GM19467 (cell line): ENCODE measurements at regions not wholly inside any gene's neighbourhood (a gene's known extent, or its start where the extent isn't known, plus 50 kb on each side); places are given as distances from the start of the nearest gene placed in this dataset.

Experiments used
- ATAC-seq: cut with Tn5 transposase; IDR thresholded peaks from one replicate; pipeline ENCODE4 v1.9.1; 2021; ENCODE audit warnings: mild to moderate bottlenecking, moderate library complexity; ENCODE audit not compliant: unreplicated experiment

DNA sequence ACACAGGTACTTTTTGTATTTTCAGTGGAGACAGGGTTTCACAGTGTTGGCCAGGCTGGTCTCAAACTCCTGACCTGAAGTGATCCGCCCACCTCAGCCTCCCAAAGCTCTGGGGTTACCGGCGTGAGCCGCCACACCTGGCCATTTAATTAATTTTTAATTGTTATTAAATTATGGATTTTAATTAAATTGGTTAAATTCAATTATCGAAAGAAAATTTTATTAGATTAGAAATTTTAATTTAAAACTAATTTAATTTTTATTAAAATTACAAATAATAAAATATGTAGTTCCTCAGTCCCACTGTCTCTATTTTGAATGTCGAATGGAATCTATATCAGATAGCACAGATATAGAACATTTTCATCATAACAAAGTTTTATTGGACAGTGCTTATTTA is 416.5 kb downstream of the GABRG2 start:
- no peak for ATAC-seq

DNA sequence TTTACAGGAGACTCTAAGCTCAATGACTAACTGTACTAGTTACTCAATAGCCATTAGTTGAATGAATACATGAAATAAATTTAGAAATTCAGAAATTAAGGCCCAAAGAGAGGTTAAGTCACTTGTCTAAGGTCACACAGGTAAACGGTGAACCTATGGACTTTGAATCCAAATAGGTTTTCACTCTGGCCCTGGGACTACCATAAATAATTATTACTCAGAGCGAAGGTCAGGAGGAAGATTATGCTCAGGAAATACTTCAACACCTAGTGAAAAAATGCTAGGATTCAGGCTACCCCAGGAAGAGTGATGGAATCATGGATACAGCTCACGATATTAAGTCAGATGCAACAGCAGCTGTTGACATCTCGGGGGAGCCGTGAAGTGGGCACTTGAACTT is 417.4 kb downstream of the GABRG2 start:
- no peak for ATAC-seq

DNA sequence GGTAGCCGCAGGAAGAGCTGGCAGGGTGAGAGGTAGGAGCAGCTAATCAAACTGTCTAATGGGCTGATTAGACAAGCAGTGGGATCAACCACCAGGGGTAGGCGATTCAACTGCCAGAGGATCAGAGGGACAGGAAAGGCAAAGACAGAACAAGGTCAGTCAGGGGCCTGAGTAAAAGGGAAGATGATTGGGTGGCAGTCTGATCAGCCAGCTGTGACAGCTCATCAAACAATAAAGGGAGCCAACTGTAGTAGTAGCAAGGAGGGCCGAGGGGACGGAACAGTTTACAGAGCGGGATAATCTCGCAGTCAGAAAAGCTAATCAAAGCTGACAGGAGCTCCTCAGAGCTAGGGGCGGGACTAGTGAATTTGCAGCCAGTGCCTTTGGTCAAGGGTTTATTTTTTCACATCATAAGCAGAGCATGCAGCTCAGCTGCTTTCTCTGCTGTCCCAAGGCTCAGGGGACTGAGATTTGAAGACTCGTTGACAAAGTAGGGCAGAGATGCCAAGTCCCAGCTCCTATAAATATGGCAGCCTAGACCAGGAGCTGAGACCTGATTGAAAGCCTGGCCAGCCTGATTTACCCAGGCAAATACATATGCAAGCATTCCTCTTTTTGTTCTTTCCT is 418.2 kb downstream of the GABRG2 start:
- no peak for ATAC-seq

DNA sequence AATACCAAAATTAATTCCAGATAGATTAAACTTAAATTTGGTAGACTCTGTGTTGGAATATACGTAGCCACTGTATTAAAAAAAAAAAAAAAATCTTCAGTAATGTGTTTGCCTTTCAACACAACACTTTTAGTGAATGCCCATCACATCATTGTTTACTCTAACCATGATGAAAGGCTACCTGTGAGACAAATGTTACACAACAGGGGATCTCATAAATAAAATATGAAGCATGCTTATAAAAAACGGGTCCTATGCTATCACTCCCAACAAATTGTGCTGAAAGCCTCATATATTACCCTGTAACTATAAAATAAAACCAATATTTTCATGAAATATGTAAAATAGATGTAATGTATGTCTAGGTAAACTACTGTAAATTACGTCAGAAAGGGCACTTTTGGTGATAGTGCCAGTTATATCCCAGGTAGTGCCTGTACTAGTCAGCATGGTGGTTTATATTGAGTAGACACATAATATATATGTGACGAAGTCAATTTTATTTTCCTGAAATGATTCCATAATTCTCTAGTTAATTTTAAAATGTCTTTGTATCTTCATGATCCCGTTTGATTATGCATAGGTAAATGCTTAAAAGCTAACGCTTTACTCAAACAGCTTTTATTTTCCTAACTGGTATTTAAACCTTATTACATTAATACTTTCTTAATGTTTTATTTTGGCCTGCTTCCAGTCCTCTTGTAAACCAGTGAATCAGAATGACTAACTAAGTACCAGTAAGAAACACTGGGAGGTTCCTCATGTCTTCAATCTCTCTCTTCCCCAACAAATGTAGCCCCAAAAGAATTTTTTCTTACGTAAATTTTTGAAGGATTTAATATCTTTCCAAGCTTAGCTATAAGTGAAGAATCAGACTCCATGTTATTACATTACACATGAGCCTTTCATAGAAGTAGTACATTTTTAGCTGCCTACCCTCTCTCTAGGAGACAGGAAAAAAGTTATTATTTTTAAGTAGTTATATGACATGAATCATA is 420.3 kb downstream of the GABRG2 start:
- no peak for ATAC-seq

DNA sequence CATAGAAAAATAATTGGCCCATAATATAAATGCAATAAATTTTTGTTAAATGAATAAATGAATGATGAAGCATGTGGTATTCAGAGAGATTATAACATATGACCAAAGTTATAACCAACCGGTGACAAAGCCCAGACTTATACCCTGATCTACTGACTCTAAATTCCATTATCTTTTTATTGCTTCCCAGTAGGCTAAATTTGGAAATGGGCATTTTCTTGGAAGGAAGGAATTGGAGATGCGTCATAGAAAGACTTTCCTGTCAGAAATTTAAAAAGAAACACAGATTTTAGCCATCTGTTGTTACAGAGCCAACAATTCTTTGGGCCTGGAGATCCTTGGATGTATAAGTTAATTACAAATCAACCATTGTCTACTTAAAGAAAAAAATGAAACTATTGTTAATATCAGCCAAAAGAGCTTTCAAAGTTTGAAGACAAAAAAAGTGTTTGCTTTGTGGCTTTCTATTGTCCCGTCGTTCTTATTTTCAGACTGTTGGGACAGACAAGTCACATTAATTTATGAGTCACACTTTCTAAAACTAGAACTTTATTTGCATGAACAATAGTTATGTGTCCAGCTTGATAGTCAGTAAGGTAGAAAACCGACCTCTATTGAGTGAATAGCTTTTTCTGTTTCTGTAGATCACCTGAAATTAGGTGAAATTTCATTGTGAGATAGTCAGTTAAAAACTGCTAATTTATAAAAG is 428.7 kb downstream of the GABRG2 start:
- no peak for ATAC-seq

DNA sequence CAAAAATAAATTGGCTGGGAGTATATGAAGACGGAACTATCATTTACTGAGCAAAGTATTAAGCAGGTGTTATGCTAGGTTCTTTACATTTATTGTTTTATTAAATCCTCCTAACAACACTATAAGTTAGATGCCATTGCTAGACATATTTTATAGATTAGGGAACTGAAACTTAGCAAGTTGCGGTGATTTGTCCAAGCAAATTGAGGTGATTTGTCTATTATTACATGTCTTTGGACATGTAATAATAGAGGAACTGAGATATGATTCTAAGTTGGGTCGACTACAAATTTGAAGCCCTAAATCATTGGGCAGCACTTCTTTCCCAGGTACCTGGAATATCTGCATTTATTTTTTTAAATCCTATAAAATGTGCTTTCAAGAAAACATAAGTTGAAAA is 429.9 kb downstream of the GABRG2 start:
- no peak for ATAC-seq

DNA sequence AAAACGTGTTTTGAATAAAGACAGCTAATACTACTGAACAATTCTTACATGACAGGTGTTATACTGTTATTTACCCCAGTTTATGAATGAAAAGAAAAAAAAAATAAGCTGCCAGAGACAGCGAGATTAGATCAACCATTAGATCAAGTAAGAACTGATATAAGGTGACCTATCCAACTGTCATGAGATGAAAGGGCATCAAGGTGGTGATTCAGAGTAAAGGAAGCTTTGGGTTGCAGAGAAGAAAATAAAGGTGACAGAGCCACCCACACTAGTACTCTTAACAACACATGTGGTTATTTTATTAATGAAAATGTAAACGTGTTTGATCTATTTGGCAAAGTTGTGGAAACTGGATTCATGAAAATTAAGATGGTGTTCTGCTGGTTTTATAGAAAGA is 435.2 kb downstream of the GABRG2 start:
- ATAC-seq: no peak

DNA sequence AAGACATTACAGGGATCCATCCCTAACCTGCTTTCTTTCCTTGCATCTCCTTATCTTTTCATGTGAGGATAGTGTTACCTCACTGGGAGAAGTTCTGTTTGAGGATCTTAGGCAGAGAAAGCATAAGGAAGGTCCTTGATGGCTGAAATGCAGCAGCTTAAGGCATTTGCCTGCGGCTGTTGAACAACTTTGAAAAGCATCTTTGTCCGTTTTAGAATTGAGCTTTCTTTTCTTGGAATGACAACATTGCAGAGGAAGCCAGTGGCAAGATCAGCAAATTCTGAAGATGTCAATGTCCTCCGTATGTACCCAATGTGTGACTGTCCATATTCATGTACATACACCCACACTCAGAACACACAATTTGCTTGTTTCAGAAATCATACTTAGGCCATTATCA is 436.2 kb downstream of the GABRG2 start:
- ATAC-seq: no peak

DNA sequence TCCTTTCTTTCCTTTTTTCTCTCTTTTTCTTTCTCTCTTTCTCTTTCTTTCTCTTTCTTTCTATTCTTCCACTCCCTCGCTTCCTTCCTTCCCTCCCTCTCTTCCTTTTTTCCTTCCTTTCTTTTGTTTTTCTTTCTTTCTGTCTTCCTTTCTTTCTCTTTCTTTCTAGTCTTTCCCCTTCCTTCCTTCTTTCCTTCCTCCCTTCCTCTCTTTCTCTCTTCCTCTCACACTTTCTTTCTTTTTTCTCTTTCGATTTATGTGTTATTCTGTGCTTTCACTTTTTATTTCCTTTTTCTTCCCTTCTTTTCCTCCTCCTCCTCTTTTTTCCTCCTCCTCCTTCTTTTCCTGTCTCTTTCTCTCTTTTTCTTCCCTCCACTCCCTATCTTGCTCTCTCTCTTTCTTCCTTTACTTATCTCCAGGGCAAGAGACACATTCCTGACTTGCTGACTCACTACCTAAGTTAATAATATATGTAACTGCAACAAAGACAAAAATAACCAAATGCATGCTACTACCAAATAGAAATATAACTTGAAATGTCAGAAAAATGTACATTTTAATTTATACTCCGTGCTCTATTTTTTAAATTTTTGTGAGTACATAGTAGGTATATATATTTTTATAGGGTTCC is 445.5 kb downstream of the GABRG2 start:
- no peak for ATAC-seq

DNA sequence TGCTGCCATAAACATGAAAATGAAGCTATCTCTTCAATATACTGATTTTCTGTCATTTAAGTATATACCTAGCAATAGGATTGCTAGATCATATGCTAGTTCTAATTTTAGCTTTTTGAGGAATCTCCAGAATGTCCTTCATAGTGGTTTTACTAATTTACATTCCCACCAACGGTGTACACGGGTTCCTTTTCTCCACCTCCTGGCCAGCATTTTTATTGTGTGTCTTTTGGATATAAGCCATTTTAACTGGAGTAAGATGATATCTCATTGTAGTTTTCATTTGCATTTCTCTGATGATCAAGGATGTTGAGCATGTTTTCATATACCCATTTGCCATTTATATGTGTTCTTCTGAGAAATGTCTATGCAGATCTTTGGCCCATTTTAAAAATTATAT is 446.5 kb downstream of the GABRG2 start:
- ATAC-seq: no peak

DNA sequence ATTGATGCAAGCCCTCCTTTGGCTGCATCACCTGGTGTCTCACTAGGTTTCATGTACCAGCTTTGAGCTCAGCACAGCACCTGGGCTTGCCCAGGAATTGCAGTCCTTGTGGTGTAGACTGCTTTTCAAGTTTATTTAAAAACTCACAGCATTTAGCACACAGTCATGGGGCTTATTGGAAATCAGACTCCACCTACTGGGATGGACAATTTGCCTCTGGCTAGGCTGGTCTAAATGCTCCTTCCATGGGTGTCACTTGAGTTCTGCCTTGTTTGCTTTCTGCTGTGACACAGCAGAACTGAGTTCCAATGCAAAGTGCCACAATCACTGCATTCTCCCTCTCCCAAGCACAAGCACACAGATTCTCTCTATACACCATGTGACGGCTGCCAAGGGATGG is 453.3 kb downstream of the GABRG2 start:
- ATAC-seq: no peak

DNA sequence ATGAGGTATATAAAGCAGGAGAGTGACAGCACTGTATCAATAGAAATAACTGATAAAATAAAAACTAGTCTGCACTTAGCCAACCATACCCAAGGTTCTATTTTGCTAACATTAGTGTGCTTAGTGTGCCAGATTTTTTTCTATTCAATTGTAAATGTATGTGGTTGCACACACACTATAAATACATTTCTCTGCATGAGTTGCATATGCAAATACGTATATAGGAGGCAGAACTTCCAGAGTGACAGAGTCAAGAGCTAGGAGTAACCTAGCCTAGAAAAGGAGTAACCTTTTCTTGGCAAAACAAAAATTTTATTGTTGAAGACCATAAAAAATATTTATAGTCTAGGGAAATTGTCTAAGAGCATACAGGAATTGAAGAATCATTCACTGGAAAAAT is 461.6 kb downstream of the GABRG2 start:
- ATAC-seq: no peak

DNA sequence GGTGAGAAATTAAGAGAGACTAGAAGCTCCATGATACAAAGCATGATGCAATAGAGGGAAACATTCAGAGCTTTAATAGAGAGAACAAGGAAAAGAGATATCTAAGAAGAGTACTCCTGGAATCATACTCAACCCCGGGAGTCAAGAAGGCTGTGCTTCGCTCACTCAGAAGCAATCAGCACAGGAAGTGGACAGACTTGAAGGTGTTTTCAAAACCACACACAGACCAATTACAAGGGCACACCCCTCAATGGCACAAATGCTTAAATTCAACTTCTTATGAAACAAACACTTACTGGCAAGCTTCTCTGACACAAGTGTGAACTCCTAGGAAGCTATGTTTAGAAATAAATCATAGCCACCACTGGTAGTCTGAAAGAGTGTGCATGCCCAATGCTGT is 462.3 kb downstream of the GABRG2 start:
- ATAC-seq: no peak

DNA sequence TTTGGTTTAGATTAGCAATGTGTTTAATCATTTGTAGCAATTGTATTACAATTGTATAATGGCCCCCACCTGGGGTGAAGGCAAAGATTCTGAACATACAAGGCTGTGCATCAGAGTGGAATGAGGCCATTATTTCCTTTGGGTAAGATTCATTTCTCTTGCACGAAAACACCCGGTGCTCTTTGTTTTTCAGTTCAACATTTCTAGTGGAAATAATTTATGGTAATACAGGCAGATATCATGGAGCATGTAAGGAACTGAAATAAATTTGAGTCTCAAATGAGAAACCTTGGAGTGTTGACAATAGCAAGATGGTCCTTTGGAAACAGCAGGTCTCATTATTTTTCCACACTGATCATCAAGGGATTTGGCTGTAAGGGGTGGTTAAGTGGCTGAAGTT is 475.9 kb downstream of the GABRG2 start:
- no peak for ATAC-seq

DNA sequence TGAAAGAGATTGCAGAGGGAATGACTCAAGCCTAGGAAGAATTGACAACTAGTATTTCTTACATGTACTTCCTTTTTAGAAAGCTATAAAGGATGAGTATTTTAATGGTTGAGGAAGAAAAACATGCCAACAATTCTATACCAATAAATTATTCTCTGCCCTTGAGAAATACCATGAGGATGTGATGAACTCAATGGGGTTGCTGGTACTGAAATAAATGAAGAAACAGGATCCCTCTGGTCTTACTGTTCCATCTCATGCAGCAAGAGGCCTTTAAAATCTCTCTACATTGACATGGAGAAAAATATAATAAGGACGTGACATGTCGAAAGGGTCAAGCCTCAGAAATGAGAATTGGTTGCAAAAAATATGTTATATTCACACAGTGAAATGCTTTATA is 477.3 kb downstream of the GABRG2 start:
- ATAC-seq: no peak

DNA sequence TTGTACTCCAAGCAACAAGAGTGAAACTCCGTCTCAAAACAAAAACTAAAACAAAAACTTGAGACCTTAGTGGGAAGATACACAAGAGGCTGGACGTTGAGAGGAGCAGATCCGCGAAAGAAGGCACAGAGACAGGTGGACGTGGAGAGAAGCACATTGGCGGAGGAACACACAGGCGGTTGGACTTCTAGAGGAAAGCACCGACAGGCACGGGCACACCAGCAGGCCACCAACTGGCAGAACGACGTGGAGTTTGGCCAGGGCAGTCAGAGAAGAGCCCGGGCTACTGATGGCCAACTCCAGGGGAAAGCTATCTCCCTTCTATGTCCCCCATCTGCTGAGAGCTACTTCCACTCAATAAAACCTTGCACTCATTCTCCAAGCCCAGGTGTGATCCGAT is 482.7 kb downstream of the GABRG2 start:
- no peak for ATAC-seq

DNA sequence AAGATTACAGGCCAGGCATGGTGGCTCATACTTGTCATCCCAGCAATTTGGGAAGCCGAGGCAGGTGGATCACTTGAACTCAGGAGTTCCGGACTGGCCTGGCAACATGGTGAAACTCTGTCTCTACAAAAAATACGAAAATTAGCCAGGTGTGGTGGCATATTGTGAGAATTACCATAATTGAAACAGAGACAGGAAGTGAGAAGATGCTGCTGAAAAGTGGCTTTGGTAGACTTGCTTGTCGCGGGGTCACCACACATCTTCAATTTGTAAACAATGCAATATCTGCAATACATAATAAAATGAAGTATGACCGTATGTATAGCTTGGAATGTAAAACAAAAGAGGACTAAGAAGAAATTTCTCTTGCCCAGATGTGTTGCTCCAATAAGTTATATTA is 490.5 kb downstream of the GABRG2 start:
- ATAC-seq: no peak

DNA sequence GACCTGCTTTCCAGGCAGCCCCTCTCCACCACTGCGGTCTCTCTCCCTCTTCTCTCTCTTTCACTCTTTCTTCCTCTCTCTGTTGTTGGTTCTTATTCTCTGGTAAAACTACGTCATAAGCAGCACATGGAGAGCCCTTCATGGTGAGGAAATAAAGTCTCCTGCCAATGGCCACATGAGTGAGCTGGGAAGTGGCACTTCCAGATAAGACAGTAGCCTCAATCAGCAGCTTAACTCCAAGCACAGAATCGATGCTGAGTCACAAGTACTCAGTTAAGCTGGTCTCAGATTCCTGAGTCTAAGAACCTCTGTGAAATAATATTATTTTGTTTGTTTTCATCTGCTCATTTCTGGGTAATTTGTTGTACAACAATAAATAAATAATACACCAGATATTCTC is 500.1 kb downstream of the GABRG2 start:
- no peak for ATAC-seq

DNA sequence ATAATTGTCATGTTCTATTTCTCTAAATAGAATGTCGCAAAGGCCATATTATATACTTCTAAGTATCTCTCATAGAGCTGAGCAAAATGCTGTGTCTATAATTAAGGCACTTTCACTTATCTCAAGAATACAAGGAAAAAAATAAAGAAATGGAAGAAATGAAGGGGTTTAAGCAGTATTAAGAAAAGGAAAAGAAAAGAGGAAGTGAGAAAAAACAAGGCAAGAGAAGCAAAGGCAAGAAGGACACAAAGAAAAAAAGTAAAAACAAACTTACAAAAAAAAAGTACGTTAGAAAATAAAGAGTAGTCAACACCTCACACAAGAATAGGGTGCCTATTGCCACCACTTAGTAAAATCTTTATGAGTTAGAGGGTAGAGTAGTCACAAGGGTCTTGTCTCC is 506.2 kb downstream of the GABRG2 start:
- no peak for ATAC-seq

DNA sequence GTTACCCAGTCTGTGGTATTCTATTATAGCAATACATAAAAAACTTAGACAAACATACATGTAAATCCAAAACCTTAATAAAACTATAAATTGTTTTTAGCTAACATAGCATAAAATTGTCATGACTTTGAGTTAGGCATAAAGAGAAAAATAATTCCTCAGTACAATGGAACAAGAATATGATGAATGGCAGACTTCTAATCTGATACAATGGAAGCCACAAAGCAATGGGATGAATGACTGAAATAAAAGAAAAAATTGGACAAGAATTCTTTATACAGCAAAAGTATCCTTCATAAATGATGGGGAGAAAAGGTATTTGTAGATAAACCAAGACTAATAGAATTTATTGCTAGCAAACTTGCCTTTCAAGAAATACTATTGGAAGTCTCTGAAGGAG is 524.2 kb downstream of the GABRG2 start:
- ATAC-seq: no peak

DNA sequence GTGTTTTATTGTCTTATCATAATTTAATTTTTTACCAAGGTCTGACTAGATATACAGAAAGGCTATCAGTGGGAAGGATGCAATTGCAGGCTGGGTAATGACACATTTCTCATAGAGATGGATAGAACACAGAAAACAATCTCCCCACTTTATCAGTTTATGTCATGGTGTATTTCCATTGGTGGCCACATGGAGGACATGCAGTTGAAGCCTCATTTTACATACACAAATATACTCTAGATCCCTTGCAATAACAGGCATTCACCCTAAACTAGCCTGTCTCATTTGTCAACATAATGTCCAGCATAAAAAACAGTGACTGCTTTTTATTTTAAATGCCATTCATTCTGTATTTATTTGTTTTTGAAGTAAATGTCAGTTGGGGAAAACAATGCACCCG is 526.3 kb downstream of the GABRG2 start:
- ATAC-seq: peak; percentile 69
